ENCODE measurements at regions not wholly inside any gene's neighbourhood (a gene's known extent, or its start where the extent isn't known, plus 50 kb on each side); places are given as distances from the start of the nearest gene placed in this dataset.

GRCh38 chr2:153132418-153132817 is 346.1 kb downstream of the RPRM start:
- no peaks in the 10 kb centered on the region for H3K27me3 ChIP-seq (ENCODE audit: low read length)
- H4K20me1 ChIP-seq (ENCODE audit: low read depth, low read length) = no peaks in the 10 kb centered on the region
- H3K79me2 ChIP-seq (ENCODE audit: insufficient read depth, low read length) = no peaks in the 10 kb centered on the region
- H3K9me2 ChIP-seq (replicated peaks; ENCODE audit: insufficient read depth, low read length) = no peaks in the 10 kb centered on the region
- no peak overlapping the region for H3K4me2 ChIP-seq (ENCODE audit: low read depth, low read length, poor library complexity, severe bottlenecking)
- H3K36me3 ChIP-seq (ENCODE audit: low read length) = no peaks in the 10 kb centered on the region
- H3K4me3 ChIP-seq (ENCODE audit: insufficient read depth, low read length, poor library complexity, severe bottlenecking) = no peak overlapping the region
- no peak for TF ChIP-seq EZH2phosphoT487 (conservative IDR thresholded peaks at IDR 0.05; ENCODE audit: low read length)
- no peak for TF ChIP-seq CTCF (IDR thresholded peaks at IDR 0.05; ENCODE audit: insufficient read depth, low read length, poor library complexity, severe bottlenecking)
- H3K9ac ChIP-seq (ENCODE audit: low read length) = no peak overlapping the region
- H3K27ac ChIP-seq (ENCODE audit: low read depth, low read length) = no peak overlapping the region
- no peaks in the 10 kb centered on the region for H3K9me3 ChIP-seq (ENCODE audit: insufficient read depth, low read length)
- H2AFZ ChIP-seq (ENCODE audit: low read depth, low read length, severe bottlenecking) = no peak overlapping the region
- H3F3A ChIP-seq (ENCODE audit: insufficient read depth) = no peaks in the 10 kb centered on the region

- H4K20me1 ChIP-seq (ENCODE audit: low read depth, low read length) = no peaks in the 10 kb centered on the region
- no peaks in the 10 kb centered on the region for H3K9me3 ChIP-seq (ENCODE audit: insufficient read depth, low read length)
- H3K27me3 ChIP-seq (ENCODE audit: low read length) = no peaks in the 10 kb centered on the region
- TF ChIP-seq CTCF (IDR thresholded peaks at IDR 0.05; ENCODE audit: insufficient read depth, low read length, poor library complexity, severe bottlenecking) = no peak
- no peak for TF ChIP-seq EZH2phosphoT487 (conservative IDR thresholded peaks at IDR 0.05; ENCODE audit: low read length)
- no peaks in the 10 kb centered on the region for H3K9me2 ChIP-seq (replicated peaks; ENCODE audit: insufficient read depth, low read length)
- H3F3A ChIP-seq (ENCODE audit: insufficient read depth) = no peaks in the 10 kb centered on the region
- H2AFZ ChIP-seq (ENCODE audit: low read depth, low read length, severe bottlenecking) = no peak overlapping the region
- H3K4me3 ChIP-seq (ENCODE audit: insufficient read depth, low read length, poor library complexity, severe bottlenecking) = no peak overlapping the region
- no peaks in the 10 kb centered on the region for H3K36me3 ChIP-seq (ENCODE audit: low read length)
- H3K4me2 ChIP-seq (ENCODE audit: low read depth, low read length, poor library complexity, severe bottlenecking) = no peak overlapping the region
- no peaks in the 10 kb centered on the region for H3K79me2 ChIP-seq (ENCODE audit: insufficient read depth, low read length)
- H3K27ac ChIP-seq (ENCODE audit: low read depth, low read length) = no peak overlapping the region
- H3K9ac ChIP-seq (ENCODE audit: low read length) = no peak overlapping the region
Measured at GRCh38 chr2:153115141-153115540, 363.4 kb downstream of the RPRM start.

GRCh38 chr2:153110486-153110885 is 368.1 kb downstream of the RPRM start:
- Histone ChIP-seq H3K9ac (ENCODE audit: low read length) (no peak overlapping the region), H3F3A (ENCODE audit: insufficient read depth) (no peaks in the 10 kb centered on the region), H3K27ac (ENCODE audit: low read depth, low read length) (no peak overlapping the region), H2AFZ (ENCODE audit: low read depth, low read length, severe bottlenecking) (no peak overlapping the region), H3K27me3 (ENCODE audit: low read length) (no peaks in the 10 kb centered on the region), H4K20me1 (ENCODE audit: low read depth, low read length) (no peaks in the 10 kb centered on the region), H3K9me3 (ENCODE audit: insufficient read depth, low read length) (no peaks in the 10 kb centered on the region), H3K36me3 (ENCODE audit: low read length) (no peaks in the 10 kb centered on the region), H3K79me2 (ENCODE audit: insufficient read depth, low read length) (no peaks in the 10 kb centered on the region), H3K4me3 (ENCODE audit: insufficient read depth, low read length, poor library complexity, severe bottlenecking) (no peak overlapping the region), H3K9me2 (replicated peaks; ENCODE audit: insufficient read depth, low read length) (no peaks in the 10 kb centered on the region), H3K4me2 (ENCODE audit: low read depth, low read length, poor library complexity, severe bottlenecking) (no peak overlapping the region)
- TF ChIP-seq CTCF (IDR thresholded peaks at IDR 0.05; ENCODE audit: insufficient read depth, low read length, poor library complexity, severe bottlenecking) = no peak
- TF ChIP-seq EZH2phosphoT487 (conservative IDR thresholded peaks at IDR 0.05; ENCODE audit: low read length) = no peak

Measured in SU-DHL-6 (cell line).